H9 (cell line): ENCODE measurements at regions not wholly inside any gene's neighbourhood (a gene's known extent, or its start where the extent isn't known, plus 50 kb on each side); places are given as distances from the start of the nearest gene placed in this dataset.

Experiments used
- DNase-seq: peaks from one replicate; pipeline ENCODE4 v3.0.0-alpha.2; 2017
- H2AFZ ChIP-seq: one replicate; pipeline ENCODE4 v1.6.1; 2013; ENCODE audit warnings: mild to moderate bottlenecking, low read length, control low read depth, moderate library complexity
- H2AK5ac ChIP-seq: 2 replicates; pipeline ENCODE4 v1.6.1; 2013; ENCODE audit warnings: low read length, control low read depth, mixed read lengths; ENCODE audit not compliant: insufficient read length
- H2BK120ac ChIP-seq: one replicate; pipeline ENCODE4 v1.6.1; 2013; ENCODE audit warnings: low read depth, mild to moderate bottlenecking, low read length, control low read depth, inconsistent platforms; ENCODE audit not compliant: poor library complexity, severe bottlenecking
- H2BK12ac ChIP-seq: 2 replicates; pipeline ENCODE4 v1.6.1; 2013; ENCODE audit warnings: low read length, control low read depth, mixed read lengths, low read depth; ENCODE audit not compliant: insufficient read length
- H2BK15ac ChIP-seq: 2 replicates; pipeline ENCODE4 v1.6.1; 2013; ENCODE audit warnings: low read depth, low read length, control low read depth
- H2BK20ac ChIP-seq: one replicate; pipeline ENCODE4 v1.6.1; 2013; ENCODE audit warnings: low read depth, mild to moderate bottlenecking, low read length, control low read depth, inconsistent platforms; ENCODE audit not compliant: poor library complexity, severe bottlenecking
- H2BK5ac ChIP-seq: 2 replicates; pipeline ENCODE4 v1.6.1; 2013; ENCODE audit warnings: low read length, control low read depth, mixed read lengths; ENCODE audit not compliant: insufficient read length
- H3K14ac ChIP-seq: 2 replicates; pipeline ENCODE4 v1.6.1; 2013; ENCODE audit warnings: low read length, control low read depth; ENCODE audit not compliant: insufficient read depth
- H3K18ac ChIP-seq: 2 replicates; pipeline ENCODE4 v1.6.1; 2013; ENCODE audit warnings: low read depth, mild to moderate bottlenecking, mixed read lengths, low read length, control low read depth; ENCODE audit not compliant: insufficient read length
- H3K23ac ChIP-seq: 2 replicates; pipeline ENCODE4 v1.6.1; 2013; ENCODE audit warnings: low read length, control low read depth, mixed read lengths, low read depth; ENCODE audit not compliant: insufficient read length
- H3K23me2 ChIP-seq: 2 replicates; pipeline ENCODE4 v1.6.1; 2013; ENCODE audit warnings: low read depth, mild to moderate bottlenecking, mixed read lengths, low read length, control low read depth; ENCODE audit not compliant: insufficient read length, poor library complexity, severe bottlenecking
- H3K27ac ChIP-seq: 2 replicates; pipeline ENCODE4 v1.5.1; 2013; ENCODE audit warnings: low read length, control low read depth, mixed read lengths, low read depth; ENCODE audit not compliant: insufficient read length
- H3K27me3 ChIP-seq: 2 replicates; pipeline ENCODE4 v1.6.1; 2013; ENCODE audit warnings: low read length, control low read depth, inconsistent platforms; ENCODE audit not compliant: insufficient read depth
- H3K4ac ChIP-seq: 2 replicates; pipeline ENCODE4 v1.6.1; 2013; ENCODE audit warnings: low read depth, mild to moderate bottlenecking, control low read depth, inconsistent platforms, low read length, moderate library complexity
- H3K4me1 ChIP-seq: 2 replicates; pipeline ENCODE4 v1.6.1; 2013; ENCODE audit warnings: low read length, control low read depth, inconsistent platforms; ENCODE audit not compliant: insufficient read depth
- H3K4me2 ChIP-seq: 2 replicates; pipeline ENCODE4 v1.6.1; 2013; ENCODE audit warnings: low read length, control low read depth, mixed read lengths; ENCODE audit not compliant: insufficient read length, insufficient read depth
- H3K56ac ChIP-seq: 2 replicates; pipeline ENCODE4 v1.6.1; 2013; ENCODE audit warnings: low read depth, mild to moderate bottlenecking, mixed read lengths, low read length, control low read depth; ENCODE audit not compliant: insufficient read length
- H3K79me1 ChIP-seq: 2 replicates; pipeline ENCODE4 v1.6.1; 2013; ENCODE audit warnings: low read depth, mild to moderate bottlenecking, moderate library complexity, low read length, control low read depth, inconsistent platforms; ENCODE audit not compliant: insufficient read depth, poor library complexity, severe bottlenecking
- H3K79me2 ChIP-seq: 2 replicates; pipeline ENCODE4 v1.6.1; 2013; ENCODE audit warnings: low read length, control low read depth, inconsistent platforms; ENCODE audit not compliant: insufficient read depth
- H3K9ac ChIP-seq: 2 replicates; pipeline ENCODE4 v1.6.1; 2013; ENCODE audit warnings: low read length, control low read depth, mixed read lengths; ENCODE audit not compliant: insufficient read length; ENCODE audit errors: extremely low read depth
- H3K9me3 ChIP-seq: one replicate; pipeline ENCODE4 v1.6.1; 2013; ENCODE audit warnings: low read depth, low read length, inconsistent platforms; ENCODE audit not compliant: control insufficient read depth
- H3T11ph ChIP-seq: one replicate; pipeline ENCODE4 v1.6.1; 2013; ENCODE audit warnings: mild to moderate bottlenecking, low read length, control low read depth, inconsistent platforms
- H4K20me1 ChIP-seq: one replicate; pipeline ENCODE4 v1.6.1; 2013; ENCODE audit not compliant: control insufficient read depth, insufficient read length, insufficient read depth
- H4K5ac ChIP-seq: 2 replicates; pipeline ENCODE4 v1.6.1; 2013; ENCODE audit warnings: low read depth, mild to moderate bottlenecking, mixed read lengths, low read length, control low read depth; ENCODE audit not compliant: insufficient read length
- H4K8ac ChIP-seq: replicated peaks from 2 replicates; pipeline ENCODE4 v1.6.1; 2013; ENCODE audit warnings: low read length, control low read depth, mixed read lengths, low read depth; ENCODE audit not compliant: insufficient read length
- H4K91ac ChIP-seq: 2 replicates; pipeline ENCODE4 v1.6.1; 2013; ENCODE audit warnings: low read depth, mild to moderate bottlenecking, moderate library complexity, mixed read lengths, low read length, control low read depth; ENCODE audit not compliant: insufficient read length
- H3K27ac Mint-ChIP-seq, 3 experiments: 2 replicates in 2 of 3; 3 replicates in 1 of 3; pipeline ENCODE4 v1.8.0; 2020 to 2021; ENCODE audit warnings: mixed read lengths in 3 of 3, mild to moderate bottlenecking in 1 of 3, moderate library complexity in 1 of 3
- H3K27me3 Mint-ChIP-seq: 2 replicates; pipeline ENCODE4 v1.8.0; 2021; ENCODE audit warnings: low read depth, mild to moderate bottlenecking, moderate library complexity, mixed read lengths
- H3K36me3 Mint-ChIP-seq, 3 experiments: 2 replicates in 2 of 3; 3 replicates in 1 of 3; pipeline ENCODE4 v1.8.0; 2020 to 2021; ENCODE audit warnings: low read depth in 3 of 3, mixed read lengths in 3 of 3; ENCODE audit not compliant: insufficient read depth in 1 of 3
- H3K4me1 Mint-ChIP-seq, 2 experiments: 2 replicates each; pipeline ENCODE4 v1.8.0; 2020; ENCODE audit warnings: mixed read lengths in 2 of 2
- H3K4me3 Mint-ChIP-seq, 2 experiments: 2 replicates in 1 of 2; 3 replicates in 1 of 2; pipeline ENCODE4 v1.8.0; 2020 to 2021; ENCODE audit warnings: mild to moderate bottlenecking in 2 of 2, mixed read lengths in 2 of 2, moderate library complexity in 1 of 2
- H3K9me3 Mint-ChIP-seq, 2 experiments: 2 replicates in 1 of 2; 3 replicates in 1 of 2; pipeline ENCODE4 v1.8.0; 2020; ENCODE audit warnings: mild to moderate bottlenecking in 2 of 2, mixed read lengths in 2 of 2, moderate library complexity in 1 of 2
- CTCF ChIP-seq: fragments of 200-600 bp; sonication (generic); conservative IDR thresholded peaks from 3 replicates; pipeline ENCODE4 v1.8.0; 2021; ENCODE audit warnings: antibody characterized with exemption, mild to moderate bottlenecking
- WGBS: extraction: QIAGEN DNeasy Blood & Tissue Kit; methylation state at CpG from one replicate; pipeline ENCODE4 v1.1.7; 2013; ENCODE audit warnings: missing lambda C conversion rate, low lambda C conversion rate, mixed read lengths; ENCODE audit not compliant: insufficient read length; ENCODE audit errors: extremely low coverage; 5-methylcytosine and 5-hydroxymethylcytosine counted together

GRCh38 chr6:93567164-93567563 lies 147.8 kb upstream of the EPHA7 start:
- H2BK15ac ChIP-seq, result no peak overlapping the region
- no peak for DNase-seq
- no peaks in the 10 kb centered on the region for H3K79me2 ChIP-seq
- H2BK12ac ChIP-seq, result no peak overlapping the region
- H3K56ac ChIP-seq, result no peak overlapping the region
- no peak overlapping the region for H3T11ph ChIP-seq
- no peak overlapping the region for H3K4me3 Mint-ChIP-seq
- H4K8ac ChIP-seq, result no peak overlapping the region
- no peaks in the 10 kb centered on the region for H3K27me3 ChIP-seq
- H2AFZ ChIP-seq, result no peak overlapping the region
- H3K23me2 ChIP-seq, result no peaks in the 10 kb centered on the region
- no peaks in the 10 kb centered on the region for H3K9me3 Mint-ChIP-seq
- H3K27me3 Mint-ChIP-seq, result no peaks in the 10 kb centered on the region
- no peaks in the 10 kb centered on the region for H3K9me3 ChIP-seq
- no peak overlapping the region for H2BK20ac ChIP-seq
- no peak overlapping the region for H2BK120ac ChIP-seq
- no peaks in the 10 kb centered on the region; a peak in 1 of 7 replicates for H3K36me3 Mint-ChIP-seq
- no CpG with 5 or more reads among the region's 5 CpGs for WGBS
- no peak overlapping the region for H3K18ac ChIP-seq
- no peak overlapping the region for H4K5ac ChIP-seq
- no peak overlapping the region for H3K27ac ChIP-seq
- H3K4me1 Mint-ChIP-seq, result no peaks in the 10 kb centered on the region
- H4K20me1 ChIP-seq, result no peaks in the 10 kb centered on the region
- no peaks in the 10 kb centered on the region for H3K79me1 ChIP-seq
- H4K91ac ChIP-seq, result no peak overlapping the region
- H2BK5ac ChIP-seq, result no peak overlapping the region
- H3K4me2 ChIP-seq, result no peak overlapping the region
- H3K14ac ChIP-seq, result no peak overlapping the region
- no peak overlapping the region for H3K4ac ChIP-seq
- no peak overlapping the region for H2AK5ac ChIP-seq
- no peak for TF ChIP-seq CTCF
- no peak overlapping the region for H3K23ac ChIP-seq
- H3K4me1 ChIP-seq, result no peaks in the 10 kb centered on the region
- H3K27ac Mint-ChIP-seq, result no peak overlapping the region
- H3K9ac ChIP-seq, result no peak overlapping the region
